Neural crest cell (in vitro differentiated cells): ENCODE measurements at regions not wholly inside any gene's neighbourhood (a gene's known extent, or its start where the extent isn't known, plus 50 kb on each side); places are given as distances from the start of the nearest gene placed in this dataset.

Experiments used
- DNase-seq: peaks from one replicate; pipeline ENCODE4 v3.0.0; 2021; ENCODE audit warnings: low read depth, mixed read lengths, low spot score
- H3K27ac Mint-ChIP-seq: one replicate; pipeline ENCODE4 v1.8.0; 2021; ENCODE audit warnings: mild to moderate bottlenecking, mixed read lengths; ENCODE audit not compliant: unreplicated experiment
- H3K27me3 Mint-ChIP-seq: 2 replicates; pipeline ENCODE4 v1.8.0; 2021; ENCODE audit warnings: low read depth, mild to moderate bottlenecking, mixed read lengths
- H3K36me3 Mint-ChIP-seq: 2 replicates; pipeline ENCODE4 v1.8.0; 2021; ENCODE audit warnings: low read depth, mild to moderate bottlenecking, mixed read lengths
- H3K4me1 Mint-ChIP-seq: 2 replicates; pipeline ENCODE4 v1.8.0; 2021; ENCODE audit warnings: mixed read lengths
- H3K4me3 Mint-ChIP-seq: one replicate; pipeline ENCODE4 v1.8.0; 2021; ENCODE audit warnings: mild to moderate bottlenecking, mixed read lengths
- H3K9me3 Mint-ChIP-seq: 2 replicates; pipeline ENCODE4 v1.8.0; 2021; ENCODE audit warnings: mixed read lengths
- TF ChIP-seq, protein P1 (sequence below): fragments of 200-600 bp; sonication (generic); conservative IDR thresholded peaks from 2 replicates; pipeline ENCODE4 v1.5.0; 2021; ENCODE audit warnings: antibody characterized with exemption, mild to moderate bottlenecking

DNA sequence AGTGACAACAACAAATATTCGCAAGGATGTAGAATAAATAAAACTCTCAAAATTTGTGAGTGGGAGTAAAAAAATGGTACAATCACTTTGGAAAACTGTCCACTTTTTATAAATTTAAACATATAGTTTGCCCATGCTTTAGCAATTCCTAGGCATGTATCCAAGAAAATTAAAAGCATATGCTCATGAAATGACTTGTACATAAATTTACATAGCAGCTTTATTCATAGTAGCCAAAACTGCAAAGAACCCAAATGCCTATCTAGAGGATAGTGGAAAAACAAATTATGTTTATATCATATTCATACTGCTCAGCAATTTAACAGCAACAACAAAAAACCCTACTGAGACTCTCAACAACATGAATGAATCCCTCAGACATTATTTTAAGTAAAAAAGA lies 363.6 kb upstream of the CCDC54 start:
- H3K36me3 Mint-ChIP-seq, result peaks cover 5% of the 10 kb centered on the region
- H3K27me3 Mint-ChIP-seq, result no peaks in the 10 kb centered on the region
- H3K9me3 Mint-ChIP-seq, result peaks cover 13% of the 10 kb centered on the region
- no peaks in the 10 kb centered on the region for H3K4me1 Mint-ChIP-seq
- DNase-seq, result no peak
- no peak overlapping the region for H3K27ac Mint-ChIP-seq
- no peak overlapping the region for H3K4me3 Mint-ChIP-seq
- TF ChIP-seq, protein P1, sequence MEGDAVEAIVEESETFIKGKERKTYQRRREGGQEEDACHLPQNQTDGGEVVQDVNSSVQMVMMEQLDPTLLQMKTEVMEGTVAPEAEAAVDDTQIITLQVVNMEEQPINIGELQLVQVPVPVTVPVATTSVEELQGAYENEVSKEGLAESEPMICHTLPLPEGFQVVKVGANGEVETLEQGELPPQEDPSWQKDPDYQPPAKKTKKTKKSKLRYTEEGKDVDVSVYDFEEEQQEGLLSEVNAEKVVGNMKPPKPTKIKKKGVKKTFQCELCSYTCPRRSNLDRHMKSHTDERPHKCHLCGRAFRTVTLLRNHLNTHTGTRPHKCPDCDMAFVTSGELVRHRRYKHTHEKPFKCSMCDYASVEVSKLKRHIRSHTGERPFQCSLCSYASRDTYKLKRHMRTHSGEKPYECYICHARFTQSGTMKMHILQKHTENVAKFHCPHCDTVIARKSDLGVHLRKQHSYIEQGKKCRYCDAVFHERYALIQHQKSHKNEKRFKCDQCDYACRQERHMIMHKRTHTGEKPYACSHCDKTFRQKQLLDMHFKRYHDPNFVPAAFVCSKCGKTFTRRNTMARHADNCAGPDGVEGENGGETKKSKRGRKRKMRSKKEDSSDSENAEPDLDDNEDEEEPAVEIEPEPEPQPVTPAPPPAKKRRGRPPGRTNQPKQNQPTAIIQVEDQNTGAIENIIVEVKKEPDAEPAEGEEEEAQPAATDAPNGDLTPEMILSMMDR, result no peak

DNA sequence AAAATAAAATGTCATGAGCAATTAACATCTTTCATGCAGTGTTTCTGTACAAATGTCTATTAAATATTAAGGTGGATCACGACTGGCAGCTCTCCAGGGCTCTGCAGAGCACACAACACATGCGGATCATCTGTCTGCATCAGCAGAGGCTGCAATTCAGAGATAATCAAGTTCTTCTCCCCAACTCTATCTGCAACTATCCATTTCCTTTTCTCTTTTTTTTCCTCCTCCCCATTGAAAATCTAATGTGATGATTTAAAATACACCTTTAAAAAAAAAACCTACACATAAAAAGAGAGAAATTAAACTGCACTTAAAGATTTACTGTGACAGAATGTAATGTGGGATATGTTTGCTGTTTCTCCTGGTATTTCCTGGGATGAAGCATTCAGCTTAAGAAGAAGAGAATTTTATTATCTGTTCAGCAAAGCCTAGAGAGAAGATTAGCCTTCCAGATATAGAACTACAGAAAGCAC lies 352.6 kb upstream of the CCDC54 start:
- H3K4me3 Mint-ChIP-seq, result no peak overlapping the region
- TF ChIP-seq, protein P1, result no peak
- no peaks in the 10 kb centered on the region for H3K9me3 Mint-ChIP-seq
- DNase-seq, result no peak
- no peak overlapping the region for H3K27ac Mint-ChIP-seq
- H3K4me1 Mint-ChIP-seq, result peaks cover 6% of the 10 kb centered on the region
- H3K27me3 Mint-ChIP-seq, result no peaks in the 10 kb centered on the region
- H3K36me3 Mint-ChIP-seq, result no peaks in the 10 kb centered on the region

DNA sequence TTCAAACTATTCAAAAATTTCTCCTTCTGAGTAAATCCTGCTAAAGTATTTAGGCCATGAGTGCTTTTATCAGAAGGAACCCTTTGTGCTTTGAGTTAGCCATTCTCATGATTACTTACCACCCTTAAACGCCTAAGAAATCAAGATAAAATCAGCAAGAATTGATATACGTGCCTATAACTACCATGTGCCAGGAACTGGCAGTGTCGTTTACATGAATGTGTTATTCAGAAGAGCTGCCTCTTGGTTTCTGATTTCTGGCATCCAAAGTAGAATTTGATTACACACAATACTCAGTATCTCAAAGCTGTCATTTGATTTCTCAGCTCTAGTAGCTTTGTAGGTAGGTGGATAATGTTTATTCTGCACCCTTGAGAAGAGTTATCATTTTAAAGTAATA lies 351.3 kb upstream of the CCDC54 start:
- TF ChIP-seq, protein P1, result no peak
- H3K27ac Mint-ChIP-seq, result no peak overlapping the region
- H3K27me3 Mint-ChIP-seq, result no peaks in the 10 kb centered on the region
- H3K9me3 Mint-ChIP-seq, result no peaks in the 10 kb centered on the region
- no peaks in the 10 kb centered on the region for H3K36me3 Mint-ChIP-seq
- no peak for DNase-seq
- H3K4me1 Mint-ChIP-seq, result peaks cover 6% of the 10 kb centered on the region
- no peak overlapping the region for H3K4me3 Mint-ChIP-seq

DNA sequence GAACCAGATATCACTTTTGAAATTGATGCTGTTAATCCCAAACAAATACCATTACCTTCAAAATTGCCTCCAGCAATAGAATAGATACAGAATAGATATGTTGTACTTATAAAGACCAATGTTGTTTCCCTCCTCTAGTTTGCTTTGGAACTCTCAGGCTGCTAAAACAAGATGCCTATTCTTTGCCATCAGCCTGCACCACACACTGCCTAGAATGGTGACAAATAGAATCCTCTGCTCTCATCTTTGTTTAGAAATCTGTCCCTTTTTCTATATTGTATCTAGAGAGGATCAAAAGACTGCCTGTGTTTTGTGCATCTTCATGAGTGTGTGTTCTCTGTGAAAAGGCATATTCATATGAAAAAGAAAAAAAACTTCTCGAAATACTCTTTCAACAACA lies 349.2 kb upstream of the CCDC54 start:
- TF ChIP-seq, protein P1, result no peak
- peaks cover 4% of the 10 kb centered on the region for H3K9me3 Mint-ChIP-seq
- H3K27ac Mint-ChIP-seq, result no peak overlapping the region
- DNase-seq, result no peak
- no peaks in the 10 kb centered on the region for H3K27me3 Mint-ChIP-seq
- peaks cover 15% of the 10 kb centered on the region for H3K4me1 Mint-ChIP-seq
- H3K36me3 Mint-ChIP-seq, result no peaks in the 10 kb centered on the region
- H3K4me3 Mint-ChIP-seq, result no peak overlapping the region

DNA sequence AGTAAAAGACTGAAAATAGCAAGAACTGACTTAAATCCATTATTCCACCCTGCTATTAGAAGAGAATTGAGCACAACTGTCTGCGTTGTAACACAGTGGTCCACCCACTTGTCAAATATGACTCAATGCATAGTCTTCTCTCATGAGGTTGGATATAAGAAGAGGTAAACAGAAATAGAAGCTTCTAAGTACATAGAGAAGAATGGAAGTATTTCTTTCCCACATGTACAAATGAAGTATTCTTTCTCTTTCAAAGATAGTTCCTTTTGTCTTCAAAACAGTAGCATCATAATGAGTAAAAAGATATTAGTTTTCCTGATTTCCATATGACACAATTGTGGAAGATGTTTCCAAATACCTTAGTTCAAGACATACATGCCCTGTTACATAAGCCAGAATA lies 348.6 kb upstream of the CCDC54 start:
- no peaks in the 10 kb centered on the region for H3K27me3 Mint-ChIP-seq
- peaks cover 4% of the 10 kb centered on the region for H3K9me3 Mint-ChIP-seq
- no peak for DNase-seq
- no peak overlapping the region for H3K4me3 Mint-ChIP-seq
- H3K4me1 Mint-ChIP-seq, result peaks cover 15% of the 10 kb centered on the region
- H3K27ac Mint-ChIP-seq, result no peak overlapping the region
- H3K36me3 Mint-ChIP-seq, result no peaks in the 10 kb centered on the region
- TF ChIP-seq, protein P1, result no peak

DNA sequence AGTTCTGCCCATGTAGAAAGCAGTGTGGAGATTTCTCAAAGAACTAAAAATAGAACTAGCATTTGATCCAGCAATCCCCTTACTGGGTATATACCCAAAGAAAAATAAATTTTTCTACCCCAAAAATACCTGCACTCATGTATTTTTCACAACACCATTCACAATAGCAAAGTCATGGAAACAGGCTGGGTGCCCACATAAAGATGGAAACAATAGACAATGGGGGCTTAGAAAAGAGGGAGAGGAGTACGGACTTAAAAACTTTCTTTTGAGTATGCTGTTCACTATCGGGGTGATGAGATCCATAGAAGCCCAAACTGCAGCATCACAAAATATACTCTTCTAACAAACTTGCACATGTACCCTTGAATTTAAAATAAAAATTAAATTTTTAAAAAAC lies 345.1 kb upstream of the CCDC54 start:
- DNase-seq, result no peak
- Mint-ChIP-seq H3K27ac (no peak overlapping the region), H3K9me3 (peaks cover 12% of the 10 kb centered on the region), H3K4me3 (no peak overlapping the region), H3K27me3 (no peaks in the 10 kb centered on the region), H3K36me3 (peaks cover 5% of the 10 kb centered on the region), H3K4me1 (peaks cover 20% of the 10 kb centered on the region)
- TF ChIP-seq, protein P1, result no peak
